ENCODE measurements at regions not wholly inside any gene's neighbourhood (a gene's known extent, or its start where the extent isn't known, plus 50 kb on each side); places are given as distances from the start of the nearest gene placed in this dataset.

GRCh38 chr10:42112331-42113157 is 525.8 kb downstream of the ZNF33B start:
- TF ChIP-seq POLR2A (IDR thresholded peaks at IDR 0.05) (no peak), CTCF (IDR thresholded peaks at IDR 0.05 in 8 of 11, conservative IDR thresholded peaks at IDR 0.05 in 3 of 11) (no peak), POLR2AphosphoS5 (IDR thresholded peaks at IDR 0.05) (no peak)
